Neutrophil (primary cell): ENCODE measurements at regions not wholly inside any gene's neighbourhood (a gene's known extent, or its start where the extent isn't known, plus 50 kb on each side); places are given as distances from the start of the nearest gene placed in this dataset.

ENCODE experiments used
- H3K27ac ChIP-seq: fragments of 200-600 bp; sonication (generic); 2 replicates; pipeline ENCODE4 v1.5.1; 2016; ENCODE audit warnings: mild to moderate bottlenecking, moderate library complexity
- H3K27me3 ChIP-seq: fragments of 200-600 bp; sonication (generic); 2 replicates; pipeline ENCODE4 v1.6.0; 2016; ENCODE audit warnings: mild to moderate bottlenecking
- H3K36me3 ChIP-seq: fragments of 200-600 bp; sonication (generic); 2 replicates; pipeline ENCODE4 v1.5.1; 2017
- H3K4me1 ChIP-seq, 2 experiments: fragments of 200-600 bp in 1 of 2; sonication (generic) in 1 of 2; 1 replicate in 1 of 2; 2 replicates in 1 of 2; pipeline versions ENCODE4 v1.5.1 to v1.6.1; 2013 to 2016; ENCODE audit warnings: low read depth in 1 of 2, low read length in 1 of 2, mild to moderate bottlenecking in 1 of 2, moderate library complexity in 1 of 2; ENCODE audit not compliant: control insufficient read depth in 1 of 2, insufficient read depth in 1 of 2
- H3K4me3 ChIP-seq, 2 experiments: fragments of 200-600 bp in 1 of 2; sonication (generic) in 1 of 2; 1 replicate in 1 of 2; 2 replicates in 1 of 2; pipeline ENCODE4 v1.5.1; 2013 to 2016; ENCODE audit warnings: low read depth in 1 of 2, low read length in 1 of 2, mild to moderate bottlenecking in 1 of 2, moderate library complexity in 1 of 2
- H3K9me3 ChIP-seq: fragments of 200-600 bp; sonication (generic); 2 replicates; pipeline ENCODE4 v1.5.1; 2016
- CTCF ChIP-seq: fragments of 200-600 bp; sonication (generic); IDR thresholded peaks from 2 replicates; pipeline ENCODE4 v1.5.1; 2016; ENCODE audit warnings: antibody characterized with exemption

GRCh38 chr12:131617179-131617578 lies 93.7 kb upstream of the SFSWAP start:
- H3K27ac ChIP-seq, result no peak overlapping the region
- H3K4me3 ChIP-seq, result no peak overlapping the region
- H3K9me3 ChIP-seq, result no peaks in the 10 kb centered on the region
- peaks cover 57% of the 10 kb centered on the region for H3K27me3 ChIP-seq
- no peak for TF ChIP-seq CTCF
- no peaks in the 10 kb centered on the region for H3K4me1 ChIP-seq
- H3K36me3 ChIP-seq, result no peaks in the 10 kb centered on the region

- H3K27me3 ChIP-seq, result peaks cover 62% of the 10 kb centered on the region
- no peak overlapping the region for H3K4me3 ChIP-seq
- no peak overlapping the region for H3K27ac ChIP-seq
- no peaks in the 10 kb centered on the region for H3K36me3 ChIP-seq
- H3K4me1 ChIP-seq, result no peaks in the 10 kb centered on the region
- no peaks in the 10 kb centered on the region for H3K9me3 ChIP-seq
- no peak for TF ChIP-seq CTCF
These were observed 93.1 kb upstream of the SFSWAP start for GRCh38 chr12:131617596-131618302.

- Histone ChIP-seq H3K4me3 (no peak overlapping the region), H3K4me1 (no peaks in the 10 kb centered on the region), H3K27ac (no peak overlapping the region), H3K36me3 (no peaks in the 10 kb centered on the region), H3K9me3 (no peaks in the 10 kb centered on the region), H3K27me3 (peaks cover 62% of the 10 kb centered on the region)
- no peak for TF ChIP-seq CTCF
These were observed 92.6 kb upstream of the SFSWAP start for GRCh38 chr12:131618303-131618658.

GRCh38 chr12:131618701-131619100 lies 92.2 kb upstream of the SFSWAP start:
- no peak overlapping the region for H3K4me3 ChIP-seq
- peaks cover 66% of the 10 kb centered on the region for H3K27me3 ChIP-seq
- H3K36me3 ChIP-seq, result no peaks in the 10 kb centered on the region
- no peaks in the 10 kb centered on the region for H3K4me1 ChIP-seq
- H3K9me3 ChIP-seq, result no peaks in the 10 kb centered on the region
- H3K27ac ChIP-seq, result no peak overlapping the region
- no peak for TF ChIP-seq CTCF

GRCh38 chr12:131619106-131619642 lies 91.7 kb upstream of the SFSWAP start:
- H3K4me3 ChIP-seq, result no peak overlapping the region
- no peaks in the 10 kb centered on the region for H3K36me3 ChIP-seq
- H3K27ac ChIP-seq, result no peak overlapping the region
- H3K9me3 ChIP-seq, result no peaks in the 10 kb centered on the region
- H3K27me3 ChIP-seq, result peaks cover 71% of the 10 kb centered on the region
- TF ChIP-seq CTCF, result no peak
- no peaks in the 10 kb centered on the region for H3K4me1 ChIP-seq
